ENCODE measurements at regions not wholly inside any gene's neighbourhood (a gene's known extent, or its start where the extent isn't known, plus 50 kb on each side); places are given as distances from the start of the nearest gene placed in this dataset.

GRCh38 chr12:115001571-115002180 lies 317.7 kb upstream of the TBX3 start:
- no peaks in the 10 kb centered on the region for H3K4me1 ChIP-seq (ENCODE audit: control extremely low read depth in 1 of 4, control insufficient read depth in 4 of 4, insufficient read depth in 4 of 4, low read length in 3 of 4)
- H3K4me3 ChIP-seq (ENCODE audit: control insufficient read depth in 1 of 7, extremely low read depth in 1 of 7, insufficient read depth in 4 of 7, low read depth in 2 of 7, low read length in 6 of 7) = no peak overlapping the region
- WGBS (ENCODE audit: insufficient coverage) = 61% methylated on average over 7 of the region's 9 CpGs
- no peaks in the 10 kb centered on the region for H3K36me3 ChIP-seq (ENCODE audit: control insufficient read depth in 4 of 4, insufficient read depth in 4 of 4, low read length in 3 of 4)
- no peaks in the 10 kb centered on the region for H3K9me3 ChIP-seq (ENCODE audit: control extremely low read depth in 1 of 5, control insufficient read depth in 4 of 5, insufficient read depth in 2 of 5, low read depth in 1 of 5, low read length in 4 of 5)
- CTCF ChIA-PET = no interaction called here
- DNase-seq = no peak
- peaks cover 0 to 6% (median 1%) of the 10 kb centered on the region in 5 experiments for H3K27me3 ChIP-seq (replicated peaks in 2 of 5; ENCODE audit: control insufficient read depth in 4 of 5, insufficient read depth in 5 of 5, low read length in 4 of 5)
- POLR2A ChIA-PET = no interaction called here
- H3K27ac ChIP-seq (ENCODE audit: insufficient read depth in 1 of 2, low read depth in 1 of 2, low read length in 2 of 2, poor library complexity in 1 of 2, severe bottlenecking in 2 of 2) = no peak overlapping the region

GRCh38 chr12:115000038-115000437 lies 316.1 kb upstream of the TBX3 start:
- CTCF ChIA-PET = no interaction called here
- Histone ChIP-seq H3K9me3 (ENCODE audit: control extremely low read depth in 1 of 5, control insufficient read depth in 4 of 5, insufficient read depth in 2 of 5, low read depth in 1 of 5, low read length in 4 of 5) (peaks cover 0 to 7% (median 0%) of the 10 kb centered on the region in 5 experiments), H3K4me1 (ENCODE audit: control extremely low read depth in 1 of 4, control insufficient read depth in 4 of 4, insufficient read depth in 4 of 4, low read length in 3 of 4) (no peaks in the 10 kb centered on the region), H3K27ac (ENCODE audit: insufficient read depth in 1 of 2, low read depth in 1 of 2, low read length in 2 of 2, poor library complexity in 1 of 2, severe bottlenecking in 2 of 2) (no peak overlapping the region), H3K4me3 (ENCODE audit: control insufficient read depth in 1 of 7, extremely low read depth in 1 of 7, insufficient read depth in 4 of 7, low read depth in 2 of 7, low read length in 6 of 7) (no peak overlapping the region), H3K27me3 (replicated peaks in 2 of 5; ENCODE audit: control insufficient read depth in 4 of 5, insufficient read depth in 5 of 5, low read length in 4 of 5) (peaks cover 0 to 6% (median 1%) of the 10 kb centered on the region in 5 experiments), H3K36me3 (ENCODE audit: control insufficient read depth in 4 of 4, insufficient read depth in 4 of 4, low read length in 3 of 4) (no peaks in the 10 kb centered on the region)
- no peak for DNase-seq
- POLR2A ChIA-PET = no interaction called here
- 82% methylated on average over 3 of the region's 4 CpGs for WGBS (ENCODE audit: insufficient coverage)

DNA sequence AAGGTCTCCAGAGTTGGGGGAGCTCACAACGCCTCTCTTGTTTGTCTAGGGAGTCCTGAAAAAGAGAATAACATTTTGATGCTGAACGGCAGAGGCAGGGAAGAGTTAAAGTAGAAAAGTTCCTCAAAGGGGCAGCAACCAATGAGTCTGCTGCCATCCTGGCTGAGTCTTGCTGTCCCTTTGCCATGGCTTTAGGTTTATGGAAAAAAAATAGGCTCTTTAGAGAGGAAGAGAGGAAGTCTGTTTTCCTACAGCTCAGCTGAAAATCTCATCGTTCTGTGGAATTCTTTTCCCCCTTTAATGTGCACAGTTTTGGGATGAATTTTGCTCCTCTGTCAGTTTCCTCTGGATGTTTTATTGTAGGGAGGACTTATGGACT lies 314.8 kb upstream of the TBX3 start:
- Histone ChIP-seq H3K27ac (ENCODE audit: insufficient read depth in 1 of 2, low read depth in 1 of 2, low read length in 2 of 2, poor library complexity in 1 of 2, severe bottlenecking in 2 of 2) (no peak overlapping the region), H3K36me3 (ENCODE audit: control insufficient read depth in 4 of 4, insufficient read depth in 4 of 4, low read length in 3 of 4) (no peaks in the 10 kb centered on the region), H3K9me3 (ENCODE audit: control extremely low read depth in 1 of 5, control insufficient read depth in 4 of 5, insufficient read depth in 2 of 5, low read depth in 1 of 5, low read length in 4 of 5) (peaks cover 0 to 7% (median 0%) of the 10 kb centered on the region in 5 experiments), H3K4me1 (ENCODE audit: control extremely low read depth in 1 of 4, control insufficient read depth in 4 of 4, insufficient read depth in 4 of 4, low read length in 3 of 4) (no peaks in the 10 kb centered on the region), H3K4me3 (ENCODE audit: control insufficient read depth in 1 of 7, extremely low read depth in 1 of 7, insufficient read depth in 4 of 7, low read depth in 2 of 7, low read length in 6 of 7) (no peak overlapping the region), H3K27me3 (replicated peaks in 2 of 5; ENCODE audit: control insufficient read depth in 4 of 5, insufficient read depth in 5 of 5, low read length in 4 of 5) (peaks cover 0 to 6% (median 1%) of the 10 kb centered on the region in 5 experiments)
- no peak for DNase-seq
- POLR2A ChIA-PET = no interaction called here
- WGBS (ENCODE audit: insufficient coverage) = 35% methylated on average over 2 of the region's 3 CpGs
- CTCF ChIA-PET = no interaction called here

- no peaks in the 10 kb centered on the region for H3K4me1 ChIP-seq (ENCODE audit: control extremely low read depth in 1 of 4, control insufficient read depth in 4 of 4, insufficient read depth in 4 of 4, low read length in 3 of 4)
- peaks cover 0 to 3% (median 1%) of the 10 kb centered on the region in 5 experiments for H3K27me3 ChIP-seq (replicated peaks in 2 of 5; ENCODE audit: control insufficient read depth in 4 of 5, insufficient read depth in 5 of 5, low read length in 4 of 5)
- 79% methylated on average over 2 of the region's 2 CpGs for WGBS (ENCODE audit: insufficient coverage)
- ChIA-PET CTCF (no interaction called here), POLR2A (no interaction called here)
- no peak overlapping the region for H3K4me3 ChIP-seq (ENCODE audit: control insufficient read depth in 1 of 7, extremely low read depth in 1 of 7, insufficient read depth in 4 of 7, low read depth in 2 of 7, low read length in 6 of 7)
- no peak overlapping the region for H3K27ac ChIP-seq (ENCODE audit: insufficient read depth in 1 of 2, low read depth in 1 of 2, low read length in 2 of 2, poor library complexity in 1 of 2, severe bottlenecking in 2 of 2)
- DNase-seq = no peak
- peaks cover 0 to 7% (median 0%) of the 10 kb centered on the region in 5 experiments for H3K9me3 ChIP-seq (ENCODE audit: control extremely low read depth in 1 of 5, control insufficient read depth in 4 of 5, insufficient read depth in 2 of 5, low read depth in 1 of 5, low read length in 4 of 5)
- H3K36me3 ChIP-seq (ENCODE audit: control insufficient read depth in 4 of 4, insufficient read depth in 4 of 4, low read length in 3 of 4) = no peaks in the 10 kb centered on the region
Measured at GRCh38 chr12:114998118-114998749, 314.3 kb upstream of the TBX3 start.

DNA sequence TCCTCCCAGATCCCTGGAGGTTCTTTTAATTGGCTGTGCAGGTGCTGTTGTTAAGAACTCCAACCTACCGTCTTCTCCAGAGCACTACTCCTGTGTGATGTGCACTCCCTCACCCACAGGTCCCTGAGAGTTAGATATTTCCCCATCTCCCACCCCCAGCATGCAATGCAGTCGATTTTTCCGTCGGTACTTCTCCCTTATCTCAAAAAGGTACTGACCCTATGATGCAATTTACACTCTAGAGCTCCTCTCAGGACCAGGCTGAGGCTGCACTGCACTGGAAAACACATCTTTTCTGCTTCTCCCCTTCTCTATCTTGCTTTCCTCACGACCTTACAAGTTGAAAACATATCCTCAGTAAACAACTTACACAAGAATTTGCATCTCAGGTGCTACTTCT lies 312.4 kb upstream of the TBX3 start:
- Histone ChIP-seq H3K9me3 (ENCODE audit: control extremely low read depth in 1 of 5, control insufficient read depth in 4 of 5, insufficient read depth in 2 of 5, low read depth in 1 of 5, low read length in 4 of 5) (peaks cover 0 to 7% (median 0%) of the 10 kb centered on the region in 5 experiments), H3K4me3 (ENCODE audit: control insufficient read depth in 1 of 7, extremely low read depth in 1 of 7, insufficient read depth in 4 of 7, low read depth in 2 of 7, low read length in 6 of 7) (no peak overlapping the region), H3K36me3 (ENCODE audit: control insufficient read depth in 4 of 4, insufficient read depth in 4 of 4, low read length in 3 of 4) (no peaks in the 10 kb centered on the region), H3K27ac (ENCODE audit: insufficient read depth in 1 of 2, low read depth in 1 of 2, low read length in 2 of 2, poor library complexity in 1 of 2, severe bottlenecking in 2 of 2) (no peak overlapping the region), H3K4me1 (ENCODE audit: control extremely low read depth in 1 of 4, control insufficient read depth in 4 of 4, insufficient read depth in 4 of 4, low read length in 3 of 4) (no peaks in the 10 kb centered on the region), H3K27me3 (replicated peaks in 2 of 5; ENCODE audit: control insufficient read depth in 4 of 5, insufficient read depth in 5 of 5, low read length in 4 of 5) (no peaks in the 10 kb centered on the region)
- DNase-seq = no peak
- POLR2A ChIA-PET = no interaction called here
- CTCF ChIA-PET = no interaction called here
- 89% methylated on average over 4 of the region's 5 CpGs for WGBS (ENCODE audit: insufficient coverage)

- 86% methylated on average over 1 of the region's 2 CpGs for WGBS (ENCODE audit: insufficient coverage)
- Histone ChIP-seq H3K36me3 (ENCODE audit: control insufficient read depth in 4 of 4, insufficient read depth in 4 of 4, low read length in 3 of 4) (no peaks in the 10 kb centered on the region), H3K4me1 (ENCODE audit: control extremely low read depth in 1 of 4, control insufficient read depth in 4 of 4, insufficient read depth in 4 of 4, low read length in 3 of 4) (no peaks in the 10 kb centered on the region), H3K9me3 (ENCODE audit: control extremely low read depth in 1 of 5, control insufficient read depth in 4 of 5, insufficient read depth in 2 of 5, low read depth in 1 of 5, low read length in 4 of 5) (peaks cover 0 to 7% (median 0%) of the 10 kb centered on the region in 5 experiments), H3K27me3 (replicated peaks in 2 of 5; ENCODE audit: control insufficient read depth in 4 of 5, insufficient read depth in 5 of 5, low read length in 4 of 5) (no peaks in the 10 kb centered on the region), H3K27ac (ENCODE audit: insufficient read depth in 1 of 2, low read depth in 1 of 2, low read length in 2 of 2, poor library complexity in 1 of 2, severe bottlenecking in 2 of 2) (no peak overlapping the region), H3K4me3 (ENCODE audit: control insufficient read depth in 1 of 7, extremely low read depth in 1 of 7, insufficient read depth in 4 of 7, low read depth in 2 of 7, low read length in 6 of 7) (no peak overlapping the region)
- ChIA-PET POLR2A (no interaction called here), CTCF (no interaction called here)
- DNase-seq = no peak
Measured at GRCh38 chr12:114995891-114996290, 311.9 kb upstream of the TBX3 start.

GRCh38 chr12:114993165-114993564 lies 309.2 kb upstream of the TBX3 start:
- no peak for DNase-seq
- no peak overlapping the region for H3K27ac ChIP-seq (ENCODE audit: insufficient read depth in 1 of 2, low read depth in 1 of 2, low read length in 2 of 2, poor library complexity in 1 of 2, severe bottlenecking in 2 of 2)
- no peaks in the 10 kb centered on the region for H3K4me1 ChIP-seq (ENCODE audit: control extremely low read depth in 1 of 4, control insufficient read depth in 4 of 4, insufficient read depth in 4 of 4, low read length in 3 of 4)
- peaks cover 0 to 7% (median 0%) of the 10 kb centered on the region in 5 experiments for H3K9me3 ChIP-seq (ENCODE audit: control extremely low read depth in 1 of 5, control insufficient read depth in 4 of 5, insufficient read depth in 2 of 5, low read depth in 1 of 5, low read length in 4 of 5)
- H3K4me3 ChIP-seq (ENCODE audit: control insufficient read depth in 1 of 7, extremely low read depth in 1 of 7, insufficient read depth in 4 of 7, low read depth in 2 of 7, low read length in 6 of 7) = no peak overlapping the region
- ChIA-PET CTCF (no interaction called here), POLR2A (no interaction called here)
- H3K27me3 ChIP-seq (replicated peaks in 2 of 5; ENCODE audit: control insufficient read depth in 4 of 5, insufficient read depth in 5 of 5, low read length in 4 of 5) = no peaks in the 10 kb centered on the region
- no peaks in the 10 kb centered on the region for H3K36me3 ChIP-seq (ENCODE audit: control insufficient read depth in 4 of 4, insufficient read depth in 4 of 4, low read length in 3 of 4)
- WGBS (ENCODE audit: insufficient coverage) = 70% methylated on average over 1 of the region's 3 CpGs
